ENCODE measurements at regions not wholly inside any gene's neighbourhood (a gene's known extent, or its start where the extent isn't known, plus 50 kb on each side); places are given as distances from the start of the nearest gene placed in this dataset.

- DNase-seq: no peak
Measured at GRCh38 chr4:80145739-80146138, 51.6 kb upstream of the PRDM8 start.

DNA sequence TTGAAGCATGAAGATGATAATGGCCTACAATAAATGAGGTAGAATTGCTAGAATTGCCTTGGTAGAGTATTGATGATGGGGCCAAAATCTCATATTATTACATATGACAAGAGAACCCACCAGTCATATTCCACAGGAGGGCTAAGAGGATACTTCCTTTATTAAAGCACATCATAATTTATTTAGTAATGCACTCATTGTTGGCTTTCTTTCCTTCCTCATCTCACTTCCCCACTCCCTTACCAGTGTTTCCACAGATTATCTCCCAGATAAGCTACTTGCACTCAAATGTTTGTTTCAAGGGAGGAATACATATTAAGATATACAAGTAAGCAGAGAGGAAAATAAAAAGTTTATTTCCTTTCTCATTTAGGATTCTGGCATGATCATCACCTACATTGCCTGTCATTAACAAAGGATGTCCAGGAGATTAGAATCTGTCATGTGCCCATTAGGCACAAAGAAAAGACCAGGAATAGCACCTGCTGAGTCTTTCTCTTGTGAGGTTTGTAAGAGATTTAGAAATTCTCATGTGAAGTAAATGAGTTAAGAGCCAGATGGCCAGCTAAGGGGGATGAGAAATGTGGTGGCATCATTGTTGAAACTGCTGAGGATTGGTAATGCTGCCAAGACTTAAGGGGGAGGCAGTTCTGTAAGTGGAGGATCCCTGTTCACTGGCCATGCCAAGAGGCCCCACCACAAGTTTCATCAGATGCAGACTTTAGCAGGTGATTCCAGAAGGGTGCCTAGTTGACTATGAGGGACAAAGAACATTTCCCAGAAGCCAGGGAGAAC lies 52.4 kb upstream of the PRDM8 start:
- DNase-seq: no peak

- DNase-seq: peak in 1 of 5 experiments; percentile 42
Measured at GRCh38 chr4:80143307-80143679, 54.0 kb upstream of the PRDM8 start.

- peak in 1 of 5 experiments; percentile 34 for DNase-seq
Measured at GRCh38 chr4:80142394-80143306, 54.7 kb upstream of the PRDM8 start.

DNA sequence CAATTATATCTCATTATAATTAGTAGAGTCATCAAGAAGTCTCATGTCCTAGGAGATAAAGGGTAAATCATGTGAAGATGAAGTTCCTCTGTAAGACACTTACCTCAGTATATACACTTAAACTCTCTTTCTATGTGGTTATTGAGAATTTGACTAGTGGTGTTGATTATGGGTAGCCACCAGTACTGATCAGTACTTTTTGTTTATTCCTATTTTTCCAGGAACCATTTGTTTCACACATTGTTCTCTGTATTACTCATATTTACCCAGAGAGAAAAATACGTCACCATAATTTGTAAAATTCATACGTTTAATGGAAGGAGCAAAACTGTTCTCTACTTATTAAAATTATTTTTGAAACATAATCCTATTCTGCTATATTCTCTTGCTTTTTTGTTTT lies 55.8 kb upstream of the PRDM8 start:
- peak in 1 of 5 experiments; percentile 68 for DNase-seq

- no peak for DNase-seq
Measured at GRCh38 chr4:80140194-80140593, 57.1 kb upstream of the PRDM8 start.

DNA sequence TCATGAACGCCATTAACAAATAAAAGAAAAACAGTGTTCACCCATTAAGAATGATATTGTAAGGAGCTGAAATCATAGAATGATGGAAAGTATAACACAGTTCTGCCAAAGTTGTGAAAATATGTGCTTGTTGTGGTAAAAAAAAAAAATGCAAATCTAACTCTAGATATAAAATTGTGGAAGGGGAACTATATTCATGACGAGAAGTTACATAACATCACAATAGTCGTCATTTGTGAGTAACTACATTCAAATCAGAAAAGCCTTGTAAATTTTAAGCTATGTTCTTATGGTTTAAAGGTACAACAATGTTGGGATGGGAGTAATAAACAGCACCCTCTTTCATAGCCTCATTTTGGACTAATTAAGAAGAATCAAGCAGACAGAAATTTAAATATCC lies 57.6 kb upstream of the PRDM8 start:
- DNase-seq: no peak

DNA sequence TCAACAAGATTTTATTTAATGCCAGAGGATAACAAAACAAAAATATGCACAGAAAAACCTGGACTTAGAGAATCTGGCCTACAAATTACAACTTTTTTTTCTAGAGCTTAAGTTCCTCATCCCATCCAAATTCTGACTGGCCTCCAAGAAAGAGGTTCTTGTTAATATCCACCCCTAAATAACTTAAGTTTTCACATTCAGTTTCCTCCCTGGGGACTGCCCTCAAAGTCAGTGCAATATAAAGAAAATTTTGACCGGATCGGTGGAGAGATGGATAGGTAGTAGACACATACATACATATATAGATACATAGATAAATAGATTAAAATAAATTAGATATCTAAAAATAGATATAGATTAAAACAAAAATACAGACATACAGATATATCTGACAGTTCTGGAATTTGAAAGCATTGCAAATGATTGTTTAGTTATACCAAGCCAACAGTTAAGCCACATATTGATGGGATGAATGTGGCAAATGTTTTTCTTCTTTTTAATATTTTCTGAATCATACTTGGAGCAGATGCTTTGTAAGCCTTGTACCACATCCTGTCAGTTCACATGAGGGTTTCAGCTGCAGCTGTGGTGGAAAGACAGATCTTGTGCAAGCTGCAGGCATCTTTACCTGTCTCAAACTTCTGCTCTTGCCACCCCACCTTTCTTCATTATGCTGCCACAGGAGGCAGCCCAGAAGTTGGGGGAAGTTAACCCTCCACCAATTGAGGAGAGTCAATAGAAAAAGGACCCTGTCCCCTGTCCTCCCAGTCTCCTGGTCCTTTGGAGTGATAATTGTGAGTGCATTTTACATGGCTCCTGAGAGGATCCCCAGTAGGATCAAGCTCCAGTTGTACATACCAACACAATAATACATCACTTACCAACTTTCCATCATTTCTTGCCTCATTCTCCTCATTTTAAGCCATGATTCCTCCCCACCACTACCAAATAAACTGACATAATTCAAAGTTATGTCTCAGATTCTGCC lies 58.5 kb upstream of the PRDM8 start:
- DNase-seq: peak in 4 of 5 experiments; percentile 13 to 97 (median 26)

DNA sequence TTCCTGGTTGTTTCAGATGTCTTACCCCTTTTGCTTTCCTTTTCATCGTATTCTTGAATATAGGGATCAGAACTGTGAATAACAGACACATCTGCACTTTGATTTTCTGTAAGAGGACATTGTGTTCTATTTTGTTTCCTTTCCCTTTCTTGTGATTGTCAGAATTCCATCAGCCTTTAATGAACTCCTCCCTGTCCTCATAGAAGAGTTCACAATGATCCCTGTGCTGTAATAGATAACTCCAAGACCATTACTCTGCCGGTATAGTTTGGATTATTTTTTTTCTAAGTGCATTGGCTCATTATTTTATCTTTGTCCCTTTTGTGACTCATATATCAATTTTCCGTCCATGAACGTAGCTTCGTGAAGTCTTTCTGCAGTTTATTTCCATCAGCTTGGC lies 59.7 kb upstream of the PRDM8 start:
- DNase-seq: no peak

- no peak for DNase-seq
Measured at GRCh38 chr4:80136270-80136669, 61.0 kb upstream of the PRDM8 start.

DNA sequence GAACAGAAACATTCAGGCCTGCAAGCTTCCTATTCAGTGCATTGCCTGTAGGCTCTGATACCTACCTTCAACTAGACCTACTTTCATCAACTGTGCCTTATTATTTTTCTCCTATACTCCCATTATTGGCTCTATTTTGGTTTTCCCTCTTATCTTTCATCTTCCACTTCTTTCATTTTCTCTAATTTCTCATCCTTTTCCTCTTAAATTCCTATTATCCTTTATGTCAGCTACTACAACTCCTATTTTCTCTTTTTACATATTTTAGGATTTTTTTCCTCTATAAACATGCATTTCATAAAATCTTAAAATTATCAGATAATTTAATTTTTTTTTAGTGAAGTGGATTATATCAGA lies 61.6 kb upstream of the PRDM8 start:
- DNase-seq: no peak

GRCh38 chr4:80134936-80135701 lies 62.1 kb upstream of the ANTXR2 start:
- DNase-seq: no peak

GRCh38 chr4:80133240-80133783 lies 60.3 kb upstream of the ANTXR2 start:
- no peak for DNase-seq

DNA sequence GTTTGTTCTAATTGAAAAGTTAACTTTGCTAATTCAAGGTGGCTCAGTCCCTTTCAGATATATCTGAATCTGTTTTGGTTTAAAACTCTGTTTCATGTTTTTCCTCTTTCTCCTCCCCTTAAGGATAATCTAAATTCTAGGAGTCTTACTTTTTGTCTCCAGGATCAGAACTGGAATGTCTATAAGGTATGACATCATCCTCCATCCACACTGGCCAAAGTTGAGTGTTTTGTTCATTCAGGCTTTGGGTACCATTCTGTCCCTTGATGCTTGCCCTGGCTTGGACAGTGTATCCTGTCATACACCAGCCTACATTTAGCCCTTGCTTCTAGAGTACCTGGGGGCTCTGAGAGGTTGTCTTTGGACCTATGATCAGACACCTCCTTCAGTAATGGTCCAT lies 56.8 kb upstream of the ANTXR2 start:
- DNase-seq: no peak

DNA sequence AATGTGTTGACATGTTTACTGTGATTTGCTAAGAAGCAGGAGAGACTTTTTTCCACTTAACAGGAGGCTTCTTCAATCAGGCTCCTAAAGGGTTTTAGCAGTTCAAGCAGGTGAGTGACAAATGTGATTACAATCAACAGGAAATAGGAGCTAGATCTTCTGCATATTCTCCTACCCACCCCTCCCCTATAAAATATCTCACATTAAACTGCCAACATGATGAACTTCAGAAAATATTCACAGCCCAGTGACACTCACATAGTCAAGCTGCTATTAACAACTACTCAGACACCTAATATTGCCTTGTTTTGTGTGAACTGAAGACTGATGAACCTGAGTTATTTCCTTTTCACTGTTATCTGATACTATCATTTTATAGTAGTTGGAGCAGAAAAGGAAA lies 55.9 kb upstream of the ANTXR2 start:
- DNase-seq: no peak

DNA sequence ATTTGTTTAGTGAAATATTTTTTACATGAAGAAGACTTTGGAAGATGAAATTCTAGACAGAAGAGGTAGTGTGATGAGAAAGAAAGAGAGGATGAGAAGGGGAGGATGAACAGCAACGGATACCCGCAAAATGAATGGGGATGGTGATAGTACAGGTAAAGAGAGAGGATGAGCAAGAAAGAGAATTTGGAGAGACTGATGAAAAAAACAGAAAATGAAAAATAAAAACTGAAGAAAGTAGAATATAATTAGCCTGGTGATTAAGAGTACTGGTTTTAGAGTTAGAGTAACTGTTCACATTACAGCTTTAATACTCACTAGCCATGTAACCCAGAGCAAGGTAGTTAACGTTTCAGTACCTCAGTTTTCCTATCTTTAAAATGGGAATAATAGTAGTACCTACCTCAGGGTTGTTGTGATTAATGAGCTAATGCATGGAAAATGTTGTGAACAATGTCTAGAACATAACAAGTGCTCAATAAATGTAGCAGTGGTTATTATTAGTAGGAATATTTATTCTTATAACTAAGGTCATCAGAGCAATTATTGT lies 54.9 kb upstream of the ANTXR2 start:
- DNase-seq: no peak

DNA sequence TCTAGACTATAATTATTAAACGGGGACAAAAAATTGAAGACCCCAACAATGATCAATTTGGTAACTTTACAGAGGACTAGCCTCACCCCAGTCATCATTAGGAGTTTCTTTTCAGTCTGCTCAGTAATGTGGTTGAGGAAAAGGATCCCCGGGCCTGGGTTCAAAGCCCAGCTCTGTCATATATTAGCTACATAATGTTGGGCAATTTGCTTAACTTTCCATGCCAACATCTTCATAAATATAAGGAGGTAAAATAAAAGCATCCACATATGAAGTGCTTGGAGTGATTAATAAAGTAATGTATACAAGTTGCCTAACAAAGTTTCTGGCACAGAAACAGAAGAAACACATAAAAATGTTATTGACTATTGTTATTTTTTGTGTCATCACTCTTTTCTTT lies 53.4 kb upstream of the ANTXR2 start:
- DNase-seq: no peak

DNA sequence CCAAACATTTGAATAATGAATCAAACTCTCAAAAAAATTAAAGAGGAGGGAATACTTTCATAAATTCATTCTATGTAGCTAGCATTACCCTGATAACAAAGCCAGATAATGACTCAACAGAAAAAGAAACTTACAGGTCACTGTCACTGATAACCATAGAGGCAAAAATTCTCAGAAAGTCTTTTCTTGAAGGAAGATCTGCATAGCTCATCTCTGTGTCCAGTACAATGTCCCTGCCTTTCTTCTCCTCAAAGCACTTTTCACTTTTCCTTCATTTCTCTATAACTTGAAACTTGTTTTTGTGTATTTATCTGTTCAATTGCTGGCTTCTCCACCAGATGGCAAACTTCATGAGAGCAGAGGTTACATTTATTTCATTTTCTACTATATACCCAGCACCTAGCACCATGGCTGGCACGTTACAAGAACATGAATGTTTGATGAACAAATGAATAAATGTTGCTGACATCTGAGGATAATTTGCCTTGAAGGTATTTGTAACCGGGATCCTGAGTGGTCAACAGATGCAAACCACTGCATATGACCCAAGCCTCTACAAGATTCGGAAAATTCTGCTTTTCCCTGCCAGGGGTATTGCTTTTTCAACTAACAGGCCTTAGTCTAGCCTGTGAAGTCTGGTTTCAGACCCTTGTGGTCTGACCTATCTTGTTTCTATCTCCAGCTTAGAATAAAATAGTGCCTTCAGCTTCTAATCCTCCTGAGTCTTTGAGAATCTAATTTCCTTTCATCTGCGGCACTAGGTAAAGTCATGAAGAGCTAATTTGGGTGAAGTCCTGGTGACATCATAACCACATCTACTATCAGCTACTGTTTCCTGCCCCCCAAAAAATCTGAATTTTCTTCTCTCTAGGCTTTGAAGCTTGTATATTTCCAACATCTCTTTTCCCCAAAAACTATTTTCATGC lies 52.5 kb upstream of the ANTXR2 start:
- peak in 3 of 5 experiments; percentile 6 to 90 (median 55) for DNase-seq

DNA sequence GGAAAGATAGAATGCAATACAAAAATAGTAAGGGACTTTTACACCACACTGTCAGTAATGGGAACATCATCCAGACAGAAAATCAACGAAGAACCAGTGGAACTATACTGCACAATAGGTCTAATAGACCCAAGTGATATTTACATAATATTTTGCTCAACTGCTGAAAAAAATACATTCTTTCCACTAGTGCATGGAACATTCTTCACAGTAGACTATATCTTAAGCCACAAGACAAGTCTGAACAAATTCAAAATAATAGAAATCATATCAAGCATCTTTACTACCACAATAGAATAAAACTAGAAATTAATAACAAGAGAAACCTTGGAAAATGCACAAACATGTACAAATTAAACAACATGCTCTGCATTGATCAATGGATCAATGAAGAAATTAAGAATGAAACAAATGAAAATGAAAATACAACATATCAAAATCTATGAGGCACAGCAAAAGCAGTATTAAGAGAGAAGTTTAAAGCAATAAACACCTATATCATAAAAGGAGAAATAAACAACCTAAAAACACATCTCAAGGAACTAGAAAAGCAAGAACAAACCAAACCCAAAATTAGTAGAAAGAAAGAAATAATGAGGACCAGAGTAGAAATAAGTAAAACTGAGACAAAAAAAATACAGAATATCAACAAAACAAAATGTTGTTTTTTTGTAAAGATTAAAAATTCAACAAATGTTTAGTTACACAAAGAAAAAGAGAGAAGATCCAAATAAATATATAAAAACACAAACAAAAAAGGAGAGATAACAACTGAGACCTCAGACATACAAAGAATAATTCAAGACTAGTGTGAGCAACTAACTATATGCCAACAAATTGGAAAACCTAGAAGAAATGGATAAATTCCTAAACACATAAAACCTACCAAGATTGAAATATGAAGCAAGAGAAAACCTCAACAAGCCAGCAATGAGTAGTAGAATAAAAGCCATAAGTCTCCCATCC lies 51.5 kb upstream of the ANTXR2 start:
- DNase-seq: no peak
